ENCODE measurements at regions not wholly inside any gene's neighbourhood (a gene's known extent, or its start where the extent isn't known, plus 50 kb on each side); places are given as distances from the start of the nearest gene placed in this dataset.

DNA sequence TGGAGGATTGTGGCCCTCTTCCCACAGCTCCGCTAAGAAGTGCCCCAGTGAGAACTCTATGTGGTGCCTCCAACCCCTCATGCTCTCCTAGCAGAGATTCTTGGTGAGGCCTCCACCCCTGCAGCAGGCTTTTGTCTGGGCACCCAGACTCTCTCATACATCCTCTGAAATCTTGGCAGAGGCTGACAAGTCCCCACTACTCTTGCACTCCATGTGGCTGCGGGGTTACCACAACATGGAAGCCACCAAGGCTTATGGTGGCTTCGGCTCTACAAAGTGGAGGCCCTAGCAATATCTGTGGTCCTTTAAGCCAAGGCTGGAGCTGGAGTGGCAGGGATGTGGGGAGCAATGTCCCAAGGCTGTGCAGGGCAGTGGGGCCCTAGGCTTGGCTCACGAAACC lies 255.2 kb downstream of the COX7B2 start (continued):
- TF ChIP-seq TAF1 (IDR thresholded peaks at IDR 0.05; ENCODE audit: low read depth, low read length) = no peak
- TF ChIP-seq GTF2F1 (IDR thresholded peaks at IDR 0.05; ENCODE audit: borderline replicate concordance, low read depth, low read length) = no peak
- no peak for TF ChIP-seq PHF8 (conservative IDR thresholded peaks at IDR 0.05; ENCODE audit: low read depth, low read length)
